ENCODE measurements at regions not wholly inside any gene's neighbourhood (a gene's known extent, or its start where the extent isn't known, plus 50 kb on each side); places are given as distances from the start of the nearest gene placed in this dataset.

DNA sequence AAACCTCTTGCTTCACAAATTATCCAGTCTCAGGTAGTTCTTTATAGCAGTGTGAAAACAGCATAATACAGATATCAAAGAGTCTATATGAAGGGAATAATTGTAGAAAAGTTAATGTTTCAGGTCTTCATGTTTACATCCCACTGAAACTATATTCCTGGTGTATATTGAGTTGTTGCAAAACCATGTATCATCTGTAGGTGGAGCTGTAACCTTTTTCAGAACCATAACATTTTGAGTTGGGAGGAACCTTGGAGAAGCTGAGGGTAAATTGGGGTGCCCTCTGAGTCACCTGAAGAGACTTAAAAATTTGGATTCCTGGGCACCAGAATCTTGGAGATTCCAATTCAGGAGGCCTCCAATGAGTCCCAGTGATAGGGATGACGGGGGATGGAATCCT, 51.9 kb upstream of the TAPT1 start:
- H3K79me2 ChIP-seq (ENCODE audit: control insufficient read depth, insufficient read depth, low read length, unreplicated experiment), result no peaks in the 10 kb centered on the region
- H3K36me3 ChIP-seq (ENCODE audit: insufficient read depth, low read length), result no peaks in the 10 kb centered on the region
- no peak overlapping the region for H3K27ac ChIP-seq (ENCODE audit: low read depth, low read length)
- H3K4me1 ChIP-seq (ENCODE audit: control insufficient read depth, insufficient read depth, low read length, unreplicated experiment), result no peaks in the 10 kb centered on the region
- H3K4me3 ChIP-seq (ENCODE audit: low read depth, low read length), result no peak overlapping the region
- H3K27me3 ChIP-seq (ENCODE audit: insufficient read depth, low read length), result no peaks in the 10 kb centered on the region
- H2AFZ ChIP-seq (ENCODE audit: low read length, unreplicated experiment), result no peak overlapping the region
